ENCODE measurements at regions not wholly inside any gene's neighbourhood (a gene's known extent, or its start where the extent isn't known, plus 50 kb on each side); places are given as distances from the start of the nearest gene placed in this dataset.

DNA sequence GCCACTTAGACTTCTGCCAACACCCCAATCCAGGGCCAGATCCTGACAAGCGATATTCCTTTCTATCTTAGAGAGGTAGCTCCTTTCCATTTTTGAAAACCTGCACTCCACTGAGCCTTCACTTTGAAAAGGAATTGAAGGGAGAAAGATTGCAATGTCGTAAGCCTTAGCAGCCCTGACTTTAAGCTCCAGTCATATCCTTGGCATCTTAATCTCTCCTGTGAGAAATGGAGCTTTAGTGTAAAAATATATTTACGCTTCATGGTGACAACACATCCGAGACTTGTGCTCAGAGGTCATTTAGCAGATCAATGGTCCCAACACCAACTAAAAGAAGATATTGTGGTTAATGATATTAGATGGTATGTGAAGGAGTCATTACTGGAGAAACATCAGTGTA lies 235.8 kb upstream of the MEX3C start (continued):
- TF ChIP-seq, protein P1, sequence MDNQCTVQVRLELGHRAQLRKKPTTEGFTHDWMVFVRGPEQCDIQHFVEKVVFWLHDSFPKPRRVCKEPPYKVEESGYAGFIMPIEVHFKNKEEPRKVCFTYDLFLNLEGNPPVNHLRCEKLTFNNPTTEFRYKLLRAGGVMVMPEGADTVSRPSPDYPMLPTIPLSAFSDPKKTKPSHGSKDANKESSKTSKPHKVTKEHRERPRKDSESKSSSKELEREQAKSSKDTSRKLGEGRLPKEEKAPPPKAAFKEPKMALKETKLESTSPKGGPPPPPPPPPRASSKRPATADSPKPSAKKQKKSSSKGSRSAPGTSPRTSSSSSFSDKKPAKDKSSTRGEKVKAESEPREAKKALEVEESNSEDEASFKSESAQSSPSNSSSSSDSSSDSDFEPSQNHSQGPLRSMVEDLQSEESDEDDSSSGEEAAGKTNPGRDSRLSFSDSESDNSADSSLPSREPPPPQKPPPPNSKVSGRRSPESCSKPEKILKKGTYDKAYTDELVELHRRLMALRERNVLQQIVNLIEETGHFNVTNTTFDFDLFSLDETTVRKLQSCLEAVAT (IDR thresholded peaks at IDR 0.05): no peak
- TF ChIP-seq EP300 (IDR thresholded peaks at IDR 0.05; ENCODE audit: borderline replicate concordance in 1 of 2, control insufficient read depth in 1 of 2, low read depth in 2 of 2, low read length in 2 of 2): no peak
- TF ChIP-seq NFXL1 (IDR thresholded peaks at IDR 0.05; ENCODE audit: borderline replicate concordance): no peak
- no peak for TF ChIP-seq MYB (IDR thresholded peaks at IDR 0.05; ENCODE audit: borderline replicate concordance, low read depth, low read length)

DNA sequence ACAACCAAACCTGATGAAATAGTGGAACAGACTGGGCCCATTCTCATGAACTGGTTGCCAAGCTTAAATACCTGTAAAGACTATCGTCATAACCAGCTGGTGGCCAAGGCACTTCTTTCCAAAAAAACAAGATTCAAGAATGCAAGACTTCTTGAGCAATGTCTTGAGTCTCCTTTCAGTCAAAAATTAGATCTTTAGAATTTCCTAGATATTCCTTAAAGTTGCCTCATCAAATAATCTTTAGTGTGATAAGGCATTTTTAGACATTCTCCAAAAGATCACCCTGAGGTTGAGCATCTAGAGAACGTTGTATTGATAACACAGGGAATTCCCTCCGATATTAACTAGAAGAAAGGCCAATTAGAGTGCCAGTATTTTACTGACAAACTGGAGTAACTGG lies 236.4 kb upstream of the MEX3C start:
- POLR2A ChIA-PET: no interaction called here
- ATAC-seq (no peak), DNase-seq (ENCODE audit: low read depth, low spot score) (no peak), FAIRE-seq (no peak)
- SMC1A ChIA-PET (ENCODE audit: uncharacterized antibody, unreplicated experiment): no interaction called here
- no peak overlapping the region for H3K9ac ChIP-seq (ENCODE audit: control insufficient read depth, insufficient read depth, low read length)
- H3K4me3 ChIP-seq: no peak overlapping the region
- CTCF ChIA-PET: interaction anchor here (1.5 kb wide), 1 partner anchor 155 kb away, joined by 3 read pairs; no protein-coding TSS in a partner anchor
- no TSS peak for BruUV-seq (replicated peaks)
- H3K9me3 ChIP-seq (replicated peaks; ENCODE audit: control insufficient read depth, insufficient read depth, low read length): no peaks in the 10 kb centered on the region
- H3K4me1 ChIP-seq (ENCODE audit: control insufficient read depth, insufficient read depth, low read length): no peaks in the 10 kb centered on the region
- TF ChIP-seq KAT2A (conservative IDR thresholded peaks at IDR 0.05; ENCODE audit: control insufficient read depth, low read depth, low read length): no peak
- TF ChIP-seq, protein P2, sequence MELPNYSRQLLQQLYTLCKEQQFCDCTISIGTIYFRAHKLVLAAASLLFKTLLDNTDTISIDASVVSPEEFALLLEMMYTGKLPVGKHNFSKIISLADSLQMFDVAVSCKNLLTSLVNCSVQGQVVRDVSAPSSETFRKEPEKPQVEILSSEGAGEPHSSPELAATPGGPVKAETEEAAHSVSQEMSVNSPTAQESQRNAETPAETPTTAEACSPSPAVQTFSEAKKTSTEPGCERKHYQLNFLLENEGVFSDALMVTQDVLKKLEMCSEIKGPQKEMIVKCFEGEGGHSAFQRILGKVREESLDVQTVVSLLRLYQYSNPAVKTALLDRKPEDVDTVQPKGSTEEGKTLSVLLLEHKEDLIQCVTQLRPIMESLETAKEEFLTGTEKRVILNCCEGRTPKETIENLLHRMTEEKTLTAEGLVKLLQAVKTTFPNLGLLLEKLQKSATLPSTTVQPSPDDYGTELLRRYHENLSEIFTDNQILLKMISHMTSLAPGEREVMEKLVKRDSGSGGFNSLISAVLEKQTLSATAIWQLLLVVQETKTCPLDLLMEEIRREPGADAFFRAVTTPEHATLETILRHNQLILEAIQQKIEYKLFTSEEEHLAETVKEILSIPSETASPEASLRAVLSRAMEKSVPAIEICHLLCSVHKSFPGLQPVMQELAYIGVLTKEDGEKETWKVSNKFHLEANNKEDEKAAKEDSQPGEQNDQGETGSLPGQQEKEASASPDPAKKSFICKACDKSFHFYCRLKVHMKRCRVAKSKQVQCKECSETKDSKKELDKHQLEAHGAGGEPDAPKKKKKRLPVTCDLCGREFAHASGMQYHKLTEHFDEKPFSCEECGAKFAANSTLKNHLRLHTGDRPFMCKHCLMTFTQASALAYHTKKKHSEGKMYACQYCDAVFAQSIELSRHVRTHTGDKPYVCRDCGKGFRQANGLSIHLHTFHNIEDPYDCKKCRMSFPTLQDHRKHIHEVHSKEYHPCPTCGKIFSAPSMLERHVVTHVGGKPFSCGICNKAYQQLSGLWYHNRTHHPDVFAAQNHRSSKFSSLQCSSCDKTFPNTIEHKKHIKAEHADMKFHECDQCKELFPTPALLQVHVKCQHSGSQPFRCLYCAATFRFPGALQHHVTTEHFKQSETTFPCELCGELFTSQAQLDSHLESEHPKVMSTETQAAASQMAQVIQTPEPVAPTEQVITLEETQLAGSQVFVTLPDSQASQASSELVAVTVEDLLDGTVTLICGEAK (IDR thresholded peaks at IDR 0.05; ENCODE audit: borderline replicate concordance): no peak
- TF ChIP-seq, protein P3, sequence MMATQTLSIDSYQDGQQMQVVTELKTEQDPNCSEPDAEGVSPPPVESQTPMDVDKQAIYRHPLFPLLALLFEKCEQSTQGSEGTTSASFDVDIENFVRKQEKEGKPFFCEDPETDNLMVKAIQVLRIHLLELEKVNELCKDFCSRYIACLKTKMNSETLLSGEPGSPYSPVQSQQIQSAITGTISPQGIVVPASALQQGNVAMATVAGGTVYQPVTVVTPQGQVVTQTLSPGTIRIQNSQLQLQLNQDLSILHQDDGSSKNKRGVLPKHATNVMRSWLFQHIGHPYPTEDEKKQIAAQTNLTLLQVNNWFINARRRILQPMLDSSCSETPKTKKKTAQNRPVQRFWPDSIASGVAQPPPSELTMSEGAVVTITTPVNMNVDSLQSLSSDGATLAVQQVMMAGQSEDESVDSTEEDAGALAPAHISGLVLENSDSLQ (IDR thresholded peaks at IDR 0.05): no peak
- no peak for TF ChIP-seq CBX3 (IDR thresholded peaks at IDR 0.05; ENCODE audit: borderline replicate concordance, low read depth)
- no peak for TF ChIP-seq ZSCAN29 (IDR thresholded peaks at IDR 0.05)
- TF ChIP-seq MXI1 (IDR thresholded peaks at IDR 0.05; ENCODE audit: low read depth, low read length): no peak
- no peak for TF ChIP-seq POU2F2 (IDR thresholded peaks at IDR 0.05; ENCODE audit: borderline replicate concordance, low read depth, low read length)
- TF ChIP-seq SMARCA5 (IDR thresholded peaks at IDR 0.05): no peak
- no peak for TF ChIP-seq KLF5 (IDR thresholded peaks at IDR 0.05; ENCODE audit: partially characterized antibody)
- no peak for TF ChIP-seq DPF2 (IDR thresholded peaks at IDR 0.05)
- no peak for TF ChIP-seq ETV6 (conservative IDR thresholded peaks at IDR 0.05 in 1 of 2, IDR thresholded peaks at IDR 0.05 in 1 of 2; ENCODE audit: borderline replicate concordance in 1 of 2, low read depth in 1 of 2)
- RAD21 ChIA-PET (ENCODE audit: unreplicated experiment): no interaction called here
- 1% methylated on average over 3 of the region's 3 CpGs for WGBS (ENCODE audit: insufficient coverage, insufficient replicate concordance, low lambda C conversion rate, missing lambda C conversion rate)
- H3K36me3 ChIP-seq (ENCODE audit: control insufficient read depth in 2 of 2, insufficient read depth in 2 of 2, low read length in 1 of 2): no peaks in the 10 kb centered on the region
- intact Hi-C loops (cut with micrococcal nuclease; ENCODE audit: unreplicated experiment) (no loop called here), in situ Hi-C loops (cut with MboI) (no loop called here)
- H3K4me2 ChIP-seq (ENCODE audit: control insufficient read depth, insufficient read depth): no peak overlapping the region
- H4K20me1 ChIP-seq (ENCODE audit: control insufficient read depth, insufficient read depth): no peaks in the 10 kb centered on the region
- no peak overlapping the region for H3K27ac ChIP-seq (ENCODE audit: control insufficient read depth, insufficient read depth)
- no peak overlapping the region for H2AFZ ChIP-seq (ENCODE audit: control insufficient read depth, low read depth, low read length)
- H3K79me2 ChIP-seq (ENCODE audit: control insufficient read depth, insufficient read depth, low read length): no peaks in the 10 kb centered on the region
- H3K27me3 ChIP-seq (replicated peaks in 1 of 2; ENCODE audit: control insufficient read depth in 2 of 2, insufficient read depth in 2 of 2, low read length in 1 of 2): 0 out of 4 replicates have a peak, but pooled peaks cover 0 to 6% of the 10 kb centered on the region in 2 experiments

All from GM12878 (cell line).